Thyroid gland (tissue), 4 donors: ENCODE measurements at regions not wholly inside any gene's neighbourhood (a gene's known extent, or its start where the extent isn't known, plus 50 kb on each side); places are given as distances from the start of the nearest gene placed in this dataset.

Experiments used
- DNase-seq, 2 donors: peaks; one replicate each; pipeline ENCODE4 v3.0.0-alpha.2; 2019
- H3K27ac ChIP-seq, 3 donors: fragments of 200-600 bp; sonication (generic); 1 replicate in 2 of 3; 2 replicates in 1 of 3; pipeline ENCODE4 v1.5.1; 2016 to 2019; ENCODE audit warnings: mild to moderate bottlenecking in 1 of 3, moderate library complexity in 1 of 3
- H3K27me3 ChIP-seq: fragments of 200-600 bp; sonication (generic); one replicate; pipeline ENCODE4 v1.5.1; 2019
- H3K36me3 ChIP-seq, 2 donors: fragments of 200-600 bp; sonication (generic); one replicate each; pipeline ENCODE4 v1.5.1; 2016 to 2019
- H3K4me1 ChIP-seq, 2 donors: fragments of 200-600 bp; sonication (generic); one replicate each; pipeline ENCODE4 v1.5.1; 2017 to 2019
- H3K4me3 ChIP-seq, 3 donors: fragments of 200-600 bp; sonication (generic); replicated peaks in 1 of 3; 1 replicate in 2 of 3; 2 replicates in 1 of 3; pipeline ENCODE4 v1.5.1; 2016; ENCODE audit warnings: mild to moderate bottlenecking in 1 of 3
- H3K9me3 ChIP-seq: fragments of 200-600 bp; sonication (generic); one replicate; pipeline ENCODE4 v1.5.1; 2017
- CTCF ChIP-seq, 6 experiments: fragments of 200-600 bp in 3 of 6; fragments of 450-650 bp in 3 of 6; sonication (generic) in 3 of 6; IDR thresholded peaks; one replicate each; pipeline ENCODE4 v1.5.1; 2016 to 2019; ENCODE audit warnings: antibody characterized with exemption in 6 of 6, mild to moderate bottlenecking in 2 of 6, inconsistent platforms in 1 of 6, moderate library complexity in 1 of 6
- POLR2A ChIP-seq, 2 donors: fragments of 450-650 bp; IDR thresholded peaks; one replicate each; pipeline ENCODE4 v1.6.1; 2017; ENCODE audit warnings: antibody characterized with exemption in 2 of 2, mild to moderate bottlenecking in 2 of 2, moderate library complexity in 1 of 2
- WGBS, 2 donors: methylation state at CpG; one replicate each; pipeline ENCODE4 v1.1.5; 2017; 5-methylcytosine and 5-hydroxymethylcytosine counted together
- intact Hi-C: fragments of 100-400 bp; cut with DNase I; formaldehyde crosslinking; loops from one replicate; pipeline ENCODE4 v1.15.1; 2023

DNA sequence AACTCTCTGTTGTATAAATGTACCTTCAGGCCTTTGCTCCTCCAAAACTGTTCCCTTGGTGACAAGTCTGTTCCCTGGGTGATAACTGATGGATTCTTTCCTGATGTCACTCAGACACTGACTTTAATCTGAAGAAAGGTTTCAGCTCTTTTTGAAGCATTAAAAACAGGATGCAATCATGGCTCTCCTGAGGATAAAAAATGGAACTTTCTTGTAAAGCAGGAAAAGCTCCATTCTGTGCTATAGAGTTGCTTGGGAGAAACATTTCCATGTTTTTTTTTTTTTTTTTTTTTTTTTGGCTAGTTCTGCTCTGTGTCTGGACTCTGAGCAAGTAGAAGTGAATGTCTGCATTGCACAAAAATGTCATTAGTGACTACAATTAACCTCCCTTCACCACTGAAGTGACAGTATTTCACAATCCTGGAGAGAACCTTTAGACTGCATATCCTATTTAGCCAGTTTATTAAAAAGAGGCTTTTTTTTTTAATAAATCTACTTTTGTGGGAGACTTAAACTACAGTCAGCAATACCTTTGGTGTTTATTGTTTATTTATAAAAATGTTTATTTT is 101.7 kb upstream of the PRMT6 start:
- Histone ChIP-seq H3K27me3 (no peaks in the 10 kb centered on the region), H3K9me3 (no peaks in the 10 kb centered on the region), H3K36me3 (no peaks in the 10 kb centered on the region), H3K27ac (no peak overlapping the region), H3K4me3 (no peak overlapping the region), H3K4me1 (no peaks in the 10 kb centered on the region)
- intact Hi-C loops = no loop called here
- TF ChIP-seq CTCF (IDR thresholded peaks at IDR 0.05) (no peak), POLR2A (IDR thresholded peaks at IDR 0.05) (no peak)
- DNase-seq = no peak

DNA sequence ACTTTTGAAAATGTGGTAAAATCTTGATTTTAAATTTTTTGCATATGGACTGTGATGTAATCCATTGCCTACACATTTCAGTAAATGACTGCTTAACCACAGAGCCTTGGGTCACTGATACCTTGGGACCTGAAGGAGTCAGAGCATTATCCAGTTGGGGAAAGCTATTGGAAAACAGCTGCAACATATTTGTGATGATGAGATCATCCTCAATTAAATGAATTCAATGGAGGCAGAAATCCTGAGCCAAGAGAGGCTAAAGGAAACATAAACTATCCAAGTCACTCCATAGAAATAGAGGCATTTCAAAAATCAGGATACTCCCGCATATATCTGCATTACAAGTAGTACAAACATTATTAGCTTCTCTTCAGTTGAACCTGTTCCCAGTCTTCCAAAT is 99.8 kb upstream of the PRMT6 start:
- no peak for DNase-seq
- no peaks in the 10 kb centered on the region for H3K27me3 ChIP-seq
- H3K9me3 ChIP-seq = no peaks in the 10 kb centered on the region
- H3K4me1 ChIP-seq = no peaks in the 10 kb centered on the region
- H3K36me3 ChIP-seq = no peaks in the 10 kb centered on the region
- intact Hi-C loops = no loop called here
- no peak overlapping the region for H3K27ac ChIP-seq
- no peak for TF ChIP-seq CTCF (IDR thresholded peaks at IDR 0.05)
- no peak for TF ChIP-seq POLR2A (IDR thresholded peaks at IDR 0.05)
- no peak overlapping the region for H3K4me3 ChIP-seq
- 84 to 98% methylated on average over 1 of the region's 1 CpG for WGBS, 2 donors

DNA sequence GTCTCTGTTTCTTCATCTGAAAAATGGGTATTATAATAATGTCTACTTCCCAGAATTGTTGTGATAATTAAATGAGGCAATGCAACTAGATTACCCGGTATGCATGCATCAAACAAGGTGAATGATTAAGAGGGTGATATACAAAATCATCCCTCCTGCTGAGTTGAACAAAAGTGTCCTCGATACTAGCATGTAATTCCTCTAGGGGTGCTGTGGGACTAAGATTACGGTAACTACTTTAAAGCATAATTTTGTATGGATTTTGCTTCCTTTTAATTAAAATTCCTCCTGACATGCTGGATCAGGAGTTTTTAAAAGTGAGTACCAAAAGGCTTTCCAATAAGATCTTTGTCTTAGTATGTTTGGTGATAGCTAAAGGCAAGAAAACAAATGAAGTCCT is 98.7 kb upstream of the PRMT6 start:
- Histone ChIP-seq H3K27ac (no peak overlapping the region), H3K36me3 (no peaks in the 10 kb centered on the region), H3K27me3 (no peaks in the 10 kb centered on the region), H3K4me1 (no peaks in the 10 kb centered on the region), H3K9me3 (no peaks in the 10 kb centered on the region), H3K4me3 (no peak overlapping the region)
- 73 to 85% methylated on average over 3 of the region's 3 CpGs for WGBS, 2 donors
- no peak for DNase-seq
- intact Hi-C loops = no loop called here
- TF ChIP-seq CTCF (IDR thresholded peaks at IDR 0.05) (no peak), POLR2A (IDR thresholded peaks at IDR 0.05) (no peak)

GRCh38 chr1:106960412-106960811 is 96.1 kb upstream of the PRMT6 start:
- no peaks in the 10 kb centered on the region for H3K36me3 ChIP-seq
- no peak overlapping the region for H3K4me3 ChIP-seq
- no peak for DNase-seq
- no peaks in the 10 kb centered on the region for H3K4me1 ChIP-seq
- 35 to 65% methylated on average over 4 of the region's 4 CpGs for WGBS, 2 donors
- H3K27me3 ChIP-seq = no peaks in the 10 kb centered on the region
- TF ChIP-seq POLR2A (IDR thresholded peaks at IDR 0.05) (no peak), CTCF (IDR thresholded peaks at IDR 0.05) (no peak)
- no peaks in the 10 kb centered on the region for H3K9me3 ChIP-seq
- H3K27ac ChIP-seq = no peak overlapping the region
- intact Hi-C loops = no loop called here

DNA sequence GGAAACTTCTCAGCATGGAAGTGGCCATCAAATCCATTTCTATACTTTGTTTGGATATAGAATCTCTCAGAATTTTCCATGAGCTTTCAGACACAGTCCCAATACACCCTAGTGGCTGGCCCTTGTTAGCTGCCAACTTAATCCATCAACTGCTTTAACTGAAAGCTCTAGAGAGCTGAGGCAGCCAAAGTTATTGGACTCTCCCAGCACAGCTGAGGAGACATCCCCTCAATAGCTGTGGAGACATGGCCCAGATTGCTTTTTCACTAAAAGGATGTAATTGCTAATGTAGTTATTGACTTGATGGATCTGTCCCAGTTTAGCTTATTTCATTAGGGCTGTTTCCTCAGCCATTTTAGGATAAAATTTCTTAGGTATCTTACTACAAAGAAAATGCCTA is 94.8 kb upstream of the PRMT6 start:
- Histone ChIP-seq H3K27me3 (no peaks in the 10 kb centered on the region), H3K4me1 (no peaks in the 10 kb centered on the region), H3K36me3 (no peaks in the 10 kb centered on the region), H3K27ac (no peak overlapping the region), H3K9me3 (no peaks in the 10 kb centered on the region), H3K4me3 (no peak overlapping the region)
- intact Hi-C loops = no loop called here
- no peak for DNase-seq
- TF ChIP-seq CTCF (IDR thresholded peaks at IDR 0.05) = no peak
- no peak for TF ChIP-seq POLR2A (IDR thresholded peaks at IDR 0.05)
